ENCODE measurements at regions not wholly inside any gene's neighbourhood (a gene's known extent, or its start where the extent isn't known, plus 50 kb on each side); places are given as distances from the start of the nearest gene placed in this dataset.

DNA sequence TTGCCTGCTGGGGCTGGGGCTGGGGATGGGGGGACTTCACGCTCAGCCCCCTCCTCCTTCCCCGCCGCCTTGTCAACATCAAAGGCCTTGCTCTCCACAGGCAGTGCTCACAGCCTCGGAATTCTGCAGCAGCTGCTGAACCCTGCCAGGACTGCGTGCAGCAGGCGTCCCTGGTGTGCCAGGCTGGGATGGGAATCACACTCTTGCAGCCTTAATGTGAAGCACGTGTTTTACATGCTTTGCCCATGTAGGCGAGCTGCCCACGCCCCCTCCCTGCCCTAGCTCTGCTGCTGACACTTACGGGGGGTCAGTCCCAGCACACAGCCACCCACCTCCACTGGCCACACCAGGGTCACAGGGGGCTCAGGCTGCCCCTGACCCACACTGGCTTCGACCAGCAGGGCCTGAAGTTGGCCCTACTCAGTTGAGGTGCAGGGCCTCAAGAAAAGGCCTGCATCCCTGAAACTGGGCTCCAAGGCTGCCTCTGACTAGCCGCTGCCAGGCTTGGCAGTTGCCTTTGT, 276.2 kb upstream of the RTL1 start:
- TF ChIP-seq, protein P1, sequence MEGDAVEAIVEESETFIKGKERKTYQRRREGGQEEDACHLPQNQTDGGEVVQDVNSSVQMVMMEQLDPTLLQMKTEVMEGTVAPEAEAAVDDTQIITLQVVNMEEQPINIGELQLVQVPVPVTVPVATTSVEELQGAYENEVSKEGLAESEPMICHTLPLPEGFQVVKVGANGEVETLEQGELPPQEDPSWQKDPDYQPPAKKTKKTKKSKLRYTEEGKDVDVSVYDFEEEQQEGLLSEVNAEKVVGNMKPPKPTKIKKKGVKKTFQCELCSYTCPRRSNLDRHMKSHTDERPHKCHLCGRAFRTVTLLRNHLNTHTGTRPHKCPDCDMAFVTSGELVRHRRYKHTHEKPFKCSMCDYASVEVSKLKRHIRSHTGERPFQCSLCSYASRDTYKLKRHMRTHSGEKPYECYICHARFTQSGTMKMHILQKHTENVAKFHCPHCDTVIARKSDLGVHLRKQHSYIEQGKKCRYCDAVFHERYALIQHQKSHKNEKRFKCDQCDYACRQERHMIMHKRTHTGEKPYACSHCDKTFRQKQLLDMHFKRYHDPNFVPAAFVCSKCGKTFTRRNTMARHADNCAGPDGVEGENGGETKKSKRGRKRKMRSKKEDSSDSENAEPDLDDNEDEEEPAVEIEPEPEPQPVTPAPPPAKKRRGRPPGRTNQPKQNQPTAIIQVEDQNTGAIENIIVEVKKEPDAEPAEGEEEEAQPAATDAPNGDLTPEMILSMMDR (IDR thresholded peaks at IDR 0.05; ENCODE audit: extremely low read depth, insufficient read depth, missing control alignments), result no peak
- in situ Hi-C loops (cut with MboI; ENCODE audit: low pct_unique_long_range_greater_than_20kb, low sequenced_read_pairs, unreplicated experiment), result no loop called here
- DNase-seq (ENCODE audit: low spot score), result no peak

DNA sequence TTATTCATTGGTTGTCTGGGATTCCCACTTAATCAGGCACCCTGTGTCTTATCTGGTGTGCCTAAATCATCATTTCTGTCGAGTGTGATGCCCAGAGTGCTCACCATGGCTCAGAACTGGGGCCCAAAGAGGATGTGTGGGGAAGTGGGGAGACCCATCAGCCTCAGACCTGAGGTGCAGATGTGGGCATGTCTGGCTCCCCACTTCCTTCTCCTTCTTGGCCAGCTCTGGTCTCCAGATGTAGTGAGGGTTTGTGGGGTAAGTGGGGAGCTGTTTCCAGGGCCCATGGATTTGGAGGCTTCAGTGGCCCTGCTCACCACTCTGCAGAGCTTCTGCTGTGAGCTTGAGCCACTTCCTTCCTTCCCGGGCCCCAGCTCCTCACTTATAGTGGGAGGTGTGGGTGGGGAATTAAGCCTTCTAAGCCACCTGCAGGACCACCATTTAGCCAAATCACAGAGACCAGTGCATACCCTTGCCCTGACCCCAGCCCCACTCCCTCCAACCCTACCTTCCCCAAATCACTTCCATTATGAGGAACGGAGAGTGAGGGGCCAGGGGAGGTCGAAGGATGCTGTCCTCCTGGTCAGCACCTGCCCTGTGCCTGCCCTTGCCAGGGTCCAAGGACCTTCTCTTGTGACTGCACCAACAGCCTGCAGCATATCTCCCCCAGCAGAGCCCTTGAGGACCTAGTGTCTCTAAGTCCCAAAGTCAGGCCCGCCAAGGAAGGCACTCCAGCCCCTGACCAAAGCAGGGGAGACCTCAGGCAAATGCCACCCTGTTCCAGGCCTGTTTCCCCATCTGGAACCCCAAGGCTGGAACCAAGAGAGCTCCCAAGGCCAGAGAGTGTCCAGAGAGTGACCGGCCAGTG, 278.2 kb upstream of the RTL1 start:
- peak; percentile 12 for DNase-seq (ENCODE audit: low spot score)
- in situ Hi-C loops (cut with MboI; ENCODE audit: low pct_unique_long_range_greater_than_20kb, low sequenced_read_pairs, unreplicated experiment), result no loop called here
- TF ChIP-seq, protein P1 (IDR thresholded peaks at IDR 0.05; ENCODE audit: extremely low read depth, insufficient read depth, missing control alignments), result no peak

DNA sequence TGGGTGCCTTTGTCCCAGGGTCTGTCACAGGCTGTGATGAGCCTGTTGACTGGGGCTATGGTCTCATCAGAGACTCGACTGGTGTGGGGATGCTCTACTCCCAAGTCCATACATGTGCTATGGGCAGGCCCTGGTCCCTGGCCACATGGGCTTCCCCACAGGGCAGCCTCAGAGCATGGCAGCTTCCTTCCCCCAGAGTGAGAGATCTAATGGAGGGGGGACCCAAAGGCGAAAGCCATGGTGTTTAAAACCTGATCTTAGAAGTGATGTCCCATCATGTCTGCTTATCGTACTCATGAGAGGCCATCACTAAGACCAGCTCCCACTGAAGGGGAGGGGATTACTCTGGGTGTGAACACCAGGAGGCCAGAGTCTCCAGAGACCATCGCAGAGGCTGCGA, 279.0 kb upstream of the RTL1 start:
- TF ChIP-seq, protein P1 (IDR thresholded peaks at IDR 0.05; ENCODE audit: extremely low read depth, insufficient read depth, missing control alignments), result no peak
- in situ Hi-C loops (cut with MboI; ENCODE audit: low pct_unique_long_range_greater_than_20kb, low sequenced_read_pairs, unreplicated experiment), result no loop called here
- DNase-seq (ENCODE audit: low spot score), result peak; percentile 8

DNA sequence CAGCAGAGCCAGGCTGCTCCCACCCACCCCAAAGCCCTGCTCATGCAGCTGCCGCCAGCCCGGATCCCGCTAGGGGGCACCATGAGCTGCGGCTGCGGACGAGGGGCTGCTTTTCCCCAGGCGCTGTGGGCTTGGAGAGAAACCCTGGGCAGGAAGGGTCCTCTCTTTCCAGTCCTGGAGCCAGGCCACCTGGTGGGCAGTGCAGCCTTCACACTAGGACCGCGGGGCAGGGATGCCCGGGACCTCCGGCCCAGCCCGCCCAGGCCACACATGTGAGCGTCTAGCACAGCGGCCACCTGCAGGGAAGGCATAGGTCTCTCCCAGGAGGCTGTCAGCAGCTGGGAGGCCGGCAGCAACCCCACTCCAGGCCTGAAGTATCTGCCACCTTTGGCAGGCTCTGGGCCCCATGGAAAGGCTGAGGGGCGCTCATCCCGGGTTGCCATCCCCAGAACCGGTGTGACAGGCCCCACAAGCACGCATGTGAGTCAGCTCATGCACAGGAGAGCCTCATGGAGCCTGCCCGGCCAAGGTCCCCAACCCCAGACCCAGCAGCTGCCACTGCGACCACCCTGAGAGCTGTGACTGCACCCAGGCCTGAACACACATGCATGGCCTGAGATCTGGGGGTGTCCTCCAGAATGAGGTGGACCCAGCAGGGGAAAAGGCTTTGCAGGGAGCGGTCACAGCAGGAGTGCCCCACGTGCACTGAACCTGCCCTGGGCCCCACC, 280.0 kb upstream of the RTL1 start:
- TF ChIP-seq, protein P1 (IDR thresholded peaks at IDR 0.05; ENCODE audit: extremely low read depth, insufficient read depth, missing control alignments), result no peak
- DNase-seq (ENCODE audit: low spot score), result peak; percentile 6
- in situ Hi-C loops (cut with MboI; ENCODE audit: low pct_unique_long_range_greater_than_20kb, low sequenced_read_pairs, unreplicated experiment), result no loop called here

DNA sequence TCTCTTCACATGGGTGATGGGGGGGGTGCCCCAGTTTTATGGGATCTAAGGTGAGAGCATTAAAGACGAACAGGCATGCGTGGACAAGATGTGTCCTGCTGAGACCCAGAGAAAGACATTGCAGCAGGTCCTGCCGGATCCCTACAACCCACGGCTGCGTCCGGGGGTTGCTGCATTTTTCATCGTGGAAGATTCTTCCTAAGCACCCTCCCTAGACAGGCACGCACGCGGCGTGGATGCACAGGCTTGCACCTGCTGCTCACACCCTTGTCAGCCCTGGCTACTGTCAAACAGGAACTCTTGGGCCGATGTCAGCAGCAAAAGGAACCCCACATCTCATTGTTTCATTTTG, 280.6 kb upstream of the RTL1 start:
- in situ Hi-C loops (cut with MboI; ENCODE audit: low pct_unique_long_range_greater_than_20kb, low sequenced_read_pairs, unreplicated experiment), result no loop called here
- TF ChIP-seq, protein P1 (IDR thresholded peaks at IDR 0.05; ENCODE audit: extremely low read depth, insufficient read depth, missing control alignments), result no peak

DNA sequence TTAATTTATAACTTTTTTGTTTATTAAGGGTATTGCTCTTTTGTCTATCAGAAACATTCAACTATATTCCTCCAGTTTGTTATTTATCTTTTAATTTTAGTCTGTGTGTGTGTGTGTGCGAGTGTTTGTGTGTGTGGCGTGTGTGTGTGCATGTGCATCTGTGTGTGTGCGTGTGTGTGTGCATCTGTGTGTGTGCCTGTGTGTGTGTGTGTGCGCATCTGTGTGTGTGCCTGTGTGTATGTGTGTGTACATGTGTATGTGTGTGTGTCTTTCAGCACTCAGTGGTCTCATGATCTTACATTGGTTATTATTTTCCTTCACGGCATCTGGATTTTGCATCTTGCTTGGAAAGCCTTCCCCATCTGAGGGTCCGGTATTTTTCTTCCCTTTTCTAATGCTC, 281.1 kb upstream of the RTL1 start:
- TF ChIP-seq, protein P1 (IDR thresholded peaks at IDR 0.05; ENCODE audit: extremely low read depth, insufficient read depth, missing control alignments), result no peak
- in situ Hi-C loops (cut with MboI; ENCODE audit: low pct_unique_long_range_greater_than_20kb, low sequenced_read_pairs, unreplicated experiment), result no loop called here
- DNase-seq (ENCODE audit: low spot score), result no peak

More for the DNA sequence above, 280.6 kb upstream of the RTL1 start:
- no peak for DNase-seq (ENCODE audit: low spot score)
